Ishikawa (cell line): ENCODE measurements at regions not wholly inside any gene's neighbourhood (a gene's known extent, or its start where the extent isn't known, plus 50 kb on each side); places are given as distances from the start of the nearest gene placed in this dataset.

ENCODE experiments used
- CEBPB ChIP-seq: IDR thresholded peaks from 2 replicates; pipeline ENCODE4 v1.6.1; 2012
- CREB1 ChIP-seq: IDR thresholded peaks from 2 replicates; pipeline ENCODE4 v1.6.1; 2012; ENCODE audit warnings: low read depth
- EGR1 ChIP-seq: IDR thresholded peaks from 2 replicates; pipeline ENCODE4 v1.6.1; 2012
- EP300 ChIP-seq: IDR thresholded peaks from 2 replicates; pipeline ENCODE4 v1.6.1; 2012; ENCODE audit warnings: borderline replicate concordance
- FOXM1 ChIP-seq: IDR thresholded peaks from 2 replicates; pipeline ENCODE4 v1.6.1; 2012; ENCODE audit warnings: low read depth, borderline replicate concordance
- MAX ChIP-seq: IDR thresholded peaks from 2 replicates; pipeline ENCODE4 v1.6.1; 2012
- NFIC ChIP-seq: IDR thresholded peaks from 2 replicates; pipeline ENCODE4 v1.6.1; 2012
- RAD21 ChIP-seq: IDR thresholded peaks from 2 replicates; pipeline ENCODE4 v1.6.1; 2012; ENCODE audit warnings: low read depth
- REST ChIP-seq: IDR thresholded peaks from 2 replicates; pipeline ENCODE4 v1.6.1; 2012; ENCODE audit warnings: low read depth, mild to moderate bottlenecking
- TAF1 ChIP-seq: IDR thresholded peaks from 2 replicates; pipeline ENCODE4 v1.6.1; 2012; ENCODE audit warnings: low read depth, mild to moderate bottlenecking
- TCF12 ChIP-seq: IDR thresholded peaks from 2 replicates; pipeline ENCODE4 v1.6.1; 2012; ENCODE audit warnings: low read depth
- TEAD4 ChIP-seq: IDR thresholded peaks from 2 replicates; pipeline ENCODE4 v1.6.1; 2012
- USF1 ChIP-seq: IDR thresholded peaks from 2 replicates; pipeline ENCODE4 v1.6.1; 2012
- YY1 ChIP-seq: IDR thresholded peaks from 2 replicates; pipeline ENCODE4 v1.6.1; 2012; ENCODE audit warnings: low read depth
- ZBTB7A ChIP-seq: IDR thresholded peaks from 2 replicates; pipeline ENCODE4 v1.6.1; 2012; ENCODE audit warnings: low read depth

GRCh38 chr7:118945911-118946682 is 721.6 kb downstream of the ANKRD7 start:
- TF ChIP-seq YY1 (no peak), FOXM1 (no peak), NFIC (no peak), EP300 (no peak), EGR1 (no peak), MAX (no peak), USF1 (no peak), TEAD4 (no peak), TCF12 (no peak), TAF1 (no peak), RAD21 (no peak), CEBPB (no peak), ZBTB7A (no peak), REST (no peak), CREB1 (no peak)

- TF ChIP-seq MAX, result no peak
- TF ChIP-seq EP300, result no peak
- no peak for TF ChIP-seq USF1
- no peak for TF ChIP-seq YY1
- TF ChIP-seq NFIC, result no peak
- TF ChIP-seq RAD21, result no peak
- no peak for TF ChIP-seq CREB1
- no peak for TF ChIP-seq REST
- no peak for TF ChIP-seq TEAD4
- TF ChIP-seq CEBPB, result no peak
- no peak for TF ChIP-seq TAF1
- TF ChIP-seq ZBTB7A, result no peak
Measured at GRCh38 chr7:118948508-118948907, 724.0 kb downstream of the ANKRD7 start.

- TF ChIP-seq EP300 (no peak), ZBTB7A (no peak), FOXM1 (no peak), REST (no peak), CEBPB (no peak), MAX (no peak), YY1 (no peak), EGR1 (no peak), RAD21 (no peak), TAF1 (no peak), NFIC (no peak), CREB1 (no peak), TEAD4 (no peak), USF1 (no peak), TCF12 (no peak)
Measured at GRCh38 chr7:118949031-118949430, 724.5 kb downstream of the ANKRD7 start.
